Cerebellar cortex (tissue), 1 donor: ENCODE measurements at regions not wholly inside any gene's neighbourhood (a gene's known extent, or its start where the extent isn't known, plus 50 kb on each side); places are given as distances from the start of the nearest gene placed in this dataset.

Experiments
- DNase-seq: peaks from one replicate; pipeline ENCODE4 v3.0.0-alpha.2; 2015; ENCODE audit warnings: low spot score

DNA sequence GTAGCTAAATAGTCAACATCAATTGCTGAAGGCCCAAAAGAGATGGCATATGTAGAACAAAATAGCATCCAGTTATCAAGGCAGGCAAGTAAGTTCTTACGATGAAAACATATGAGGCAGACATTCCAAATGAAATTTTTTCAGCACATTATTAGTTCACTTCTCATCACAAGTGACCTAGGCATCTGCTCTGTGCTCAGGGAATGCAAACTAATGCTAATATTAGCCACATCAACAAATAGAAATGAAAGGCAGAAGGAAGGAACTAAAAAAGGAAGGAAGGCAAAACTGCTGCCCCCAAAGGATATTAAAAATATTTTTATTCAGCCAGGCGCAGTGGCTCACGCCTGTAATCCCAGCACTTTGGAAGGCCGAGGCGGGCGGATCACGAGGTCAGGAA lies 51.2 kb upstream of the ROCK1 start:
- DNase-seq, result no peak

- no peak for DNase-seq
Measured at GRCh38 chr18:21163647-21164547, 52.3 kb upstream of the ROCK1 start.

DNA sequence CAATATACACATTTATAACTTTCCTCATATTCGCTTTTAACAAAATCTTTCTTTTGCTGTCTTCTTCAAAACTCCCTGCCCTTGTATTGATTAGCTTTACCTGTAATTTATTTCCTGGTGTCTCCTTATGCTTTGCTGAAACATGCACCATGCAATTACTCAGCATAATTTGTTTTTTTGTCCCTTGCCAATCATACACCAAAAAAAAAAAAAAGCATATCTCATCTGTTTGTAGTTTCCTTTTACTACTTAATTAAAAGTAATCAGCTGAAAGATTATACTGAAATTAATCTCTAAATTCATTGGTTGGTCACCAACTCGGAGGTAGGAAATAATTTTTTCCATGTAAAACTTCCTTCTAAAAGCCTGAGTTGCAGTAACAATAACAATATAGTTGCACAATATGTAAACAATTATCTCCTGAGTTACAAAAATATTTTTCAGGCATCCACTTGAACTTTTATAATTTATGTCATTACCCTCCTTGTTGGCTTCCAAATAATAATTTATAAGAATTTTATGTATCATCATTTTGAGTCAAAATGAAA lies 53.0 kb upstream of the ROCK1 start:
- no peak for DNase-seq

DNA sequence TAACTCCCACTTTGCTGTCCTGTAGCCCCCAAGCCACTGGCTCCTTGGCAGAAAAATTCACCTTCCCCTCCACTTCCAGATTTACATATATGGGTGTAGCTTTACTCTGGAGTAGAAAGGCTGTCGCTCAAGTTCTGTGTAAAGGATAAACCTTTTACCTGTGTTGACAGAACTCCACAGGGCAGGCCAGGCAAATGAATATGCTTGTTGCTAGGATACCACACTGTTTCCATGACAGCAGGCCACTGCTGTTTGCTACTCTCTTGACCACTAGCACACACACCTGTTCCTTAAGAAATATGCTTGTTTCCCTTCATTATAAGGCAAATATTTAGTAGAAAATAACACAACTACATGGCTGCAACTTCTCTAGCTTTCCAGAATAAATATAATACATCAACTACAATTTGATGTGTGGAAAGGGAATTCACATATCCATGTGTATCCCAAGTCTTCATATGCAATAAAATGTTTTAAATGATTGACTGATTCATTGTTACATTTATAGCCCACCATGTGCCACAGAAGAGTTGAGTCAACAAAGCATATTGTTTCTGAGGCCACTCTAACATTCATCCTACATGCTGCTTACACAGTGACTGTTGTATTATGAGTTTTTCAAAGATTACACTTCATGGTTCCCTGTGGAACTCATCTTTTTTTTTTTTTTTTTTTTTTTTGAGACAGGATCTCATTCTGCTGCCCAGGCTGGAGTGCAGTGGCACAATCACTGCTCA lies 56.2 kb upstream of the ROCK1 start:
- DNase-seq, result peak; percentile 24

GRCh38 chr18:21168880-21169279 lies 57.3 kb upstream of the ROCK1 start:
- no peak for DNase-seq

DNA sequence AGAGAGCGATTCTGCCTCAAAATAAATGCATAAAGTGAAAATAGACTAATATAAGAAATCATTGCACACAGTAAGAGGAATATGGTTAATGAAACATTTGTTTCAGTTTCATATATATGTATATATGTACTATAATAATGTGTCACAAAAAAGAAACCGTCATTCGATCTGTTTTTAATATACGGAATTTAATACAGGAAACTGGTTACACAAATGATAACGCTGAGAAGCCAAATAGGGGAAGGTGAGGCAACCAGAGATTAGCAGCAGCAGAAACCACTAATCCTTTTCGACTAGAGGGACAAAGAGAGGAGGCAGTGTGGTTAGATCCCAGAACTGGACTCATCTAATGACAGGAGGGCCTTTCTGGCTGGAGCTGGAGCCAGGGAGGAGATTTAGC lies 64.2 kb upstream of the GREB1L start:
- DNase-seq, result no peak

DNA sequence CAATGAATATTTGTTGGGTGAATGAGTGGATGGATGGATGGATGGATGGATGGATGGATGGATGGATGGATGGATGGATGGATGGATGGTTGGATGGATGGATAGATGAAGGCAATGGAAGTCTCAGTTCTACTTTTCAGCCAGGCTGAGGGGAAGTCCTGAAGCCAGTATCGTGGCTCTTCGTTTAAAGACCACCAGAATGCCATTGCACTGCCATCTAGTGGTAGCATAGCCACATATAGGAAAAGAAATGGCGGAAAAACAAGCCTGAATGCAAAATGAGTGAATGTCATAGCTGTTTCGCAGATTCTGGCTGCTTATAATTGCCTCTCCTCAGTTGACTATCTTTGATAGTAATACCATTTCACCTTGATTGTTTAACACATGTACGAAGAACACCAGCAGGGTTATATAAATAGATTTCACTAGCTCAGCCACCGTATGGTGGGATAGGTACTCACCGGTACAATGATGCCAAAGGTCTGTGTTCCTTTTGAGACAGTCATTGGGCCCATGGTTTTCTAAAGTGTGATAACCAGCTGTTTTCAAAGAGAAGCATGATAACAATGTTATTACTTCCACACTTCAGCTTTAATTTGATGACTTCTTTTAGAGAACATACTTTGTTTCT lies 62.3 kb upstream of the GREB1L start:
- DNase-seq, result peak; percentile 67

DNA sequence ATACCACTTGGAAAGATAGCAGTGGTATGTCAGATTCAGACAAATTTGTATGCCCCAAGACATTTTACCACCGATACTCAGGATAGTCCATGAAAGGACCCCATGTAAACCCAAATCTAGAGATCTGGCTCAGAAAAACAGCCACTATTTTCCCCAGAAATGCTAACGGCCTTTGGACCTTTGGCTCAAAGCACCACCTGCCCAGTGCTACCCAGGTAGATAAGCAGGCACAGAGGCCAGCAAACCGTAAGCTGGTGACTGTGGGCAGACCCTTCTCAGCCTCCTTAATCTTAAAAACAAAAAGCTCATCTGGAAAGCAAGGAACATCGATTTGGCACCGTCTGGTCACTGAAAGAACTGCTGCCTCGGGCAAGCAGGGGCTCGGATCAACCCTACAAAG lies 61.4 kb upstream of the GREB1L start:
- no peak for DNase-seq

GRCh38 chr18:21181766-21182165 lies 60.3 kb upstream of the GREB1L start:
- no peak for DNase-seq

GRCh38 chr18:21183670-21184069 lies 58.4 kb upstream of the GREB1L start:
- DNase-seq, result no peak

DNA sequence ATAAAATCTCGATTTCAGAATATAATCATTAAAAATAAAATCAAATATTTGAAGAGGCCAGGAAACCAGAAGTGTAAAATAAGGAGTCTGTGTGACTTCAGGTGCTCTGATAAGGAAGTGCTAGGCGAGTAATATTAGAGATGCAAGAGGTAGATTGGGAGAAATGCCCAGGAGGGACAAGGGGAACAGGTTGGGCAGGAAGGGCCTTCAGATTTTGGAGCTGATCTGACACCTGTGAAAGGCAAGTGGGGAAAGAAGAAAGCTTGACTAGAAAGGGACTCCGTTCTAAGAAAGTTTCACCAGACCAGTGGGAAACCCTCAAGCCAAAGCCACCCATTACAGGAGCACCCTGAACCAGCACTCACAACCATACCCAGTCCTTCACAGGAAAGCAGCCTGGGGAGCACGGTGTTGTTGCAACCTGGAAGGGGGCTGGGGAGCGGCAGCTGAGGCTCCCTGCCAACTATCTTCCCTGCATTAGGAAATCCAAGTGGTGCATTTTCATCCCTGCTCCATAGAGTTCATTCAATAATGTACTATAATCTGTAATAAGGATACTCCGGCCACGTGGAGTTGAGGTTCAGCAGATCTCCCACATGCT lies 57.5 kb upstream of the GREB1L start:
- DNase-seq, result no peak

- no peak for DNase-seq
Measured at GRCh38 chr18:21187886-21188285, 54.1 kb upstream of the GREB1L start.

- DNase-seq, result peak; percentile 54
Measured at GRCh38 chr18:21191596-21192307, 50.3 kb upstream of the GREB1L start.
